HG02970 (cell line): ENCODE measurements at regions not wholly inside any gene's neighbourhood (a gene's known extent, or its start where the extent isn't known, plus 50 kb on each side); places are given as distances from the start of the nearest gene placed in this dataset.

ENCODE experiments used
- ATAC-seq: cut with Tn5 transposase; IDR thresholded peaks from one replicate; pipeline ENCODE4 v1.9.1; 2021; ENCODE audit warnings: mild to moderate bottlenecking, moderate library complexity, moderate number of reproducible peaks; ENCODE audit not compliant: unreplicated experiment, low FRiP score

DNA sequence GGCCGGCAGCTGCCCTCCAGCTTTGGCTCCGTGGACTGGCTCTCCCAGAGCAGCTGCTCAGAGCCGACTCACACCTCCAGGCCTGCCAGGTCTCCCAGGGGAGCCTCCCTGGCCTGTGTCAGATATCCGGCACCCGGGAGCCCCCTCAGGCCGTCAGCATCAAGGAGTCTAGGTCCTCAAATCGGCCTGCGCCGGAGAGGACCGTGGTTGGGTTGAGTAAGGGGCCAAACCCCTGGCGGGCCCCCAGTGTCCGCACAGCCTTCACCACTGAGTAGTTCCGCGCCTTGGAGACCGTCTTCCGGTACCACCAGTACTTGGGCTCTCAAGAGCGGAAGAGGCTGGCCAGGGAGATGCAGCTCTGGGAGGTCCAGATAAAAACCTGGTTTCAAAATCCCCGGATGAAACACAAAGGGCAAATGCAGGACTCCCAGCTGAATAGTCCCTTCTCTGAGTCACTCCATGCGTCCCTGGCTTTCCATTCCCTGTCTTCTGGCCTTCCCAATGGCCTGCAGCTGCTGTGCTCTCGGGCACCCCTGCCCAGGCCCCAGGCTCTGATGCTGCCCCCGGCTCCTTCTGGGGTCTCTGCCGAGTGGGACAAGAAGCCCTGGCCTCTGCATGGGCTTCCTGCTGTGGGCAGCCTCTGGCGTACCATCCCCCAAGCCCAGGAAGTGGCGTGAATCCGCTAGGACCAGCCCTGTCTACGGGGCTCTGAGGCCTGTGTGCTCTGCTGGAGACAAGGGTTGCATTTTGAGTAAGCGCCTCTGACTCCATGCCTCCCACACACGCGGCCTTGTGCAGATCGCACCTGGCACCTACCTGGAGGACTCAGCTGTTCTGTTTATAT, 245.1 kb upstream of the ATXN7L3B start:
- ATAC-seq, result no peak

DNA sequence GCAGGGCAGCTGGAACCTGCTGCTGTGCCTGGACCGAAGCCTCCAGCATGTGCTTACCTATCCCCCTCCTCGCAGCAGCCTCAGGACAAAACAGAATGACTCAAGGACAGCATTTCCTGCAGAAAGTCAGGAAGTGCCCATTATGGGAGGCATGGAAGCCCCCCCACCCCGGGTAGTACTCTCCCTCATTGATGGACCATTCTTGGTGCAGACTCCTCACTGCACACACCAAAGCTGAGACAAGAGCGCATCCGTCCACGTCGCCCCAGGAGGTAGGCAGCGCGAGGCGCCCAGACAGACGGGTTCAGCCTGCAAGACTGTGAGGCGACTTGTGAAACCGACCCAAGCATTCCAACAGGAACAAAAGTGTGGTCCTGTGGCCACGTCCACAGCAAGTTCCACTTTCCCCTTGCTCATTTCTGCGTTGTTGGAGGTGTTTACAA, 243.9 kb upstream of the ATXN7L3B start:
- no peak for ATAC-seq

GRCh38 chr12:74317078-74317601, 220.5 kb upstream of the ATXN7L3B start:
- ATAC-seq, result no peak

DNA sequence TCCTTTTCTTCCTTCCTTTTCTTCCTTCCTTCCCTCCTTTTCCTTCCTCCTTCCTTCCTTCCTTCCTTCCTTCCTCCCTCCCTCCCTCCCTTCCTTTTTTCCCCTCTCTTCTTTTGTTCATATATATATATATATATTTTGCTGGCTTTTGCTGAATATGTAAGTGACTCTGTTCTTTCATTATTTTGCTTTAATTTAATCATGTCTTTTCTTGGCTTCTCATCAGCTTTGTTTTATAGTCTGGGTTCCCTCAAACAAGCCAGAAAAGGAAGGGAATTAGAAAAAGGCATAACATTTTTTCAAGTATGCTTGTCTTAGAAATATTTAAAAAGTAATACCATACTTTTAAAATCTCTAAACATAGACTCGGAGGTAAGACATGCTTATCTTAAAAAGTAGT, 219.9 kb upstream of the ATXN7L3B start:
- no peak for ATAC-seq

DNA sequence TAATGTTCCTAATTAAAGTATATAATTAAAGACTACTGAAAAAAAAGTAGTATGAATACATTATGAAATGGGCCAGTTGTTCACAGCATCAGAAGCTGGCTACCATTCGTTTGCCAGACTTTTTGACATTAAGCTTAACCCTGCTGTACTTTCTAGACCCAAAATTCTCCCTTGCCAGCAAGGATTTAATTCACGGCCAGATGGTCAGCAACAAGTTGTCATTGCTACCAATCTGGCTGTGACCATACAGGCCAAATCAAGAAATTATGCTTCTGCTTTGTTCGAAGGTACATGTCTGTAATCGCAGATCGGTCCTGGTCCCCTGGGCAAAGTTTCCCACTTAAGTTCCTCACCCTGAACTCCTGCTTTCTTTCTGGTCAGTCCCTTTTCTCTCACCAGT, 217.7 kb upstream of the ATXN7L3B start:
- no peak for ATAC-seq

GRCh38 chr12:74321381-74321780, 216.3 kb upstream of the ATXN7L3B start:
- no peak for ATAC-seq

- ATAC-seq, result no peak
Measured at GRCh38 chr12:74322792-74323191, 214.8 kb upstream of the ATXN7L3B start.

GRCh38 chr12:74328623-74329022, 209.0 kb upstream of the ATXN7L3B start:
- no peak for ATAC-seq

- ATAC-seq, result no peak
Measured at GRCh38 chr12:74334780-74335179, 202.9 kb upstream of the ATXN7L3B start.

DNA sequence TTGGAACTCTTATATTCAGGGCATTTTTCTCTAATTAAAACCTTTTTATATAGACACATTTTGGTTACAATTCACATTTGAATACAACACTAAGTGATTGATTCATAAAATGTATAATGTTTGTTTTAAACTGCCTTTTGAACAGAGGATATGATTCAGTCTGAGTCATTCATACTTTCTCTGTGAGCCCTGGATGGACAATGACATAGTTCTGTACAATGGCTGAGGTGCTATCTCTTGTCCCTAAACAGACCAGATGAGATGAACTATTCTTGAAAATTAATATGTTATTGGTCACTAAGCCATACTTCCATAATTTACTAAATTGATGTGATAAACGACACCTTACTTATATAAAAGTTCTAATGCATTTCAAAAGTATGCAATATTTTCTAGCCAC, 199.7 kb upstream of the ATXN7L3B start:
- ATAC-seq, result no peak

DNA sequence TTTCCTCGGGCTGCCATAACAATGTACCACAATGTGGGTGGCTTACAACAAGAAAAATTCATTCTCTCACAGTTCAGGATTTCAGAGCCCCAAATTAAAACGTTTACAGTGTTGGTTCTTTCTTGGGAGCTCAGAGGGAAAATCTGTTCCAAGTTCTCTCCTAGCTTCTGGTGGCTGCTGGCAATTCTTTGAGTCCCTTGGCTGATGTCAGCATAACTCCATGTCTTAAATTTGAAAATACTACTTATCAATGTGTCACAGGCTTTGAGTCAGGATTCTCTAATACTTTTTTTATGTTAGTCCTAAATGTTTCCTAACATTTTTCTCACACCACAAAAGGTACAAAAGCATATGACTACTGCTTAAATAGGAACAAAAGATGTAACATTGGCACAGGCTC, 198.4 kb upstream of the ATXN7L3B start:
- no peak for ATAC-seq

- ATAC-seq, result no peak
Measured at GRCh38 chr12:74349925-74350324, 187.7 kb upstream of the ATXN7L3B start.

- no peak for ATAC-seq
Measured at GRCh38 chr12:74365178-74365964, 172.3 kb upstream of the ATXN7L3B start.

DNA sequence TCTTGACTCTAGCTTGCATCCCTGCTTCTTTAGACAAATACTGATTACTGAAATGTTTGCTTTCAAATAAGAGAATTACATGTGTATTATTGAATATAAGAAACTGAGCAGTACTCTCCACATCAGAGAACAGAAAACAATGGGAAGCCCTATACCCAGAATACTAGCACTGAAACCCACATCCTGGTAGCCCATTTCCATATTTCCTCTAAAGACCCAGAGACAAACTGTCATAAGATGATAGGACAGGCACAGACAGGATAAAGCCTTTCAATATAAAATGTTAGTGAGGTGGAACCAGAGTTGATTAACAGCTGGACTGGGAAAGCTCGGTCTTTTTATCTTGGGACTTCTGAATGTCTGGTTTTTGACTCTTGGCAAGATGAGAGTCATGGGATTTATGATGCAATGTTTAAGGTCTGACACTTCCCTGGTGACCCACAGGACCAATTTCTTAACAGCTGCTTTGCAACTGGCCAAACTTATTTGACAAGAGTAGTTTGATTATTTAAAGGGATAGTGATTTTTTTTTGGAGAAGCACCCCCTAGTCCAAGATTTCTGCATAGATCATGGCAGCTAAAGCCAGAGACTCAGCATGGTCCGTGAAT, 166.9 kb upstream of the ATXN7L3B start:
- no peak for ATAC-seq

DNA sequence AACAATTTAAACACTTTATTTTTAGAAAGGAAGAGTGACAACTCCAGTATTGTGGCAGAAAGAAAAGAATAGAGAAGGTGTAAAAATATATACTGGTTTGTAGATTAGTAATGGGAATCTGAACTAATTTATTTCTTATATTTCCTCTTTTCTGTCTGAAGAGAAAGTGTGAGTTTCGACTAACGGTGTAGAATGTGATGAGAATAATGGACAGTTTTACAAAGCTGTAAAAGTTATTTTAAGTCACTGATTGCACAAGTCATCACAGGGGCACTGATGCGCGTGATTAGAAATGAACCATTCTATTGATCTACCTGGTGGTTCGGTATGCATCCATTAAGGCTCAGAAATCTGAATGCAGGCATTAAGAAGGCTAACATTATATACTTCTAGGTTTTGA, 158.5 kb upstream of the ATXN7L3B start:
- no peak for ATAC-seq

GRCh38 chr12:74381958-74382357, 155.7 kb upstream of the ATXN7L3B start:
- no peak for ATAC-seq

DNA sequence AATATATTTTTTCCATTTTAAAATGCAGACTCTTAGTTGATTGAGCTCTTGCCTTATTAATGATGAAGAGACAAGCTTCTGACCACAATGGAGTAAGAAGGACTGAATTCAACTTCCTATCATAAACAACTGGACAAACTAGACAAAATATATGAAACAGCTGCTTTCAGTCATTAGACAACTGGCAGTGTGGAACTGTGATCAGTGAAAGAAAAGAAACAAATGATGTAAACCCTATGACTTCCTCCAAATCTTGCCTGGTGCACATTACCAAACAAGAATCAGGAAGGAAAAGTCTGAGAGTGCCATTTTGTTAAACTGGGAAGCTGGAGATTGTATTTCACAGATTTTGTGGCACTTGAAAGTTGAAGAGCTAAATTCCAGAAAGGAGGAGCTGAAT, 154.7 kb upstream of the ATXN7L3B start:
- ATAC-seq, result no peak

DNA sequence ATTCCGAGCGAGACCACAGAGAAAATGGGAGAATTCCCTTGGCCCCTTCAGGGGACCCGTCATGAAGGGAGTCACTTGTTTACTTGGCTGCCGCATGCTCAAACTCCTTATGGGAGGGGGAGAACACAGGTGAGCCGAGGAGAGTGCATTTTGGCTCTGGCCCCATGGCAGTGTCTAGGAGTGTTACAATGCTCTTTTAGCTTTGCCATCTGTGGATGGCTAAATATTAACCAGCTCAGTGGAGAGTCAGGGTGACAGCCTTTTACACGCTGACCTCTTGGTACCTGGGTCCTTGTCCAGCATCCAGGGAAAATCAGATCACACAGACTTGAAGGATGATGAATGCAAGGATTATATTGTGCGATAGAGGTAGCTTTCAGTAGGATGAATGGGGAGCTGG, 146.4 kb upstream of the ATXN7L3B start:
- ATAC-seq, result no peak

DNA sequence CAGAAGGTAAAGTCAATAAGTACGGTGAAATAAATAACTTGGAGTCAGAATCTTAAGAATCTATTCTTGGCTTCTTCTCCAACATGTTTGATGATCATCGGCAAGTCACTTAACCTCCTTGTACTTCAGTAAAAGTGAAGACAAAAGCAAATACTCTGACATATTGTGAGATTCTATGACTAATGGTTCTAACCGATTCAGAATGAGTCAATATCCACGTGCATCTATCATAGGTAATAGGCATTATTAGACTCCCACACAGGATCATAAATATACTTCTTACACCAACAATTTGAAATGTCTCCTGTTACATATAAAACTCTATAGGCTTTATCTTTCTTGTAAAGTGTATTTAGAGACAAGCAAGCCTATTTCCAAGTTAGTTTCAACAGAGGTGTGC, 144.4 kb upstream of the ATXN7L3B start:
- no peak for ATAC-seq

GRCh38 chr12:74394647-74395046, 143.0 kb upstream of the ATXN7L3B start:
- ATAC-seq, result no peak

- ATAC-seq, result no peak
Measured at GRCh38 chr12:74401035-74401434, 136.6 kb upstream of the ATXN7L3B start.
